ENCODE measurements at regions not wholly inside any gene's neighbourhood (a gene's known extent, or its start where the extent isn't known, plus 50 kb on each side); places are given as distances from the start of the nearest gene placed in this dataset.

DNA sequence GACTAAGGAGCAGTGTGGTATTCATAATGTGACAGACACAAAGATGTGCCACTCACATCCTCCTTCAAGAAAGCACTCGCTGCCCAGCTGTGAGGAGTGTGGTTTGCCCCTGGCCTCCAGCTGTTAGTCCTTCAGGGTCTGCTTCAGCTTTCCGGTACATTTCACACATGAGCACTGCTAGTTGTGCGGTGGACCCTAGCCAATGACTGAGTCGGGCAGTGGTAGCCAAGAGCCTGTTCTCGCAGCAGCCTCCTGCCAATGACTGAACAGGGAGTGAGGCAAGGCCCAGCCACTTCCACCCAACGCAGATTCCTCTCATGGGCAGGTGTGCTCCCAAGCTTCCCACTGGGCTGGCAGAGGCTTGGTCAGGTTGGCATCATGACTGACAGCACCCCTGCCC, 254.3 kb downstream of the RBM43 start:
- H3K9me3 Mint-ChIP-seq = no peaks in the 10 kb centered on the region
- H3K4me1 Mint-ChIP-seq = no peaks in the 10 kb centered on the region
- ChIA-PET CTCF (no interaction called here), POLR2A (interaction anchor here in 1 of 2 donors (0.6 kb wide), 1 partner anchor 1761 kb away, joined by 3 read pairs; no protein-coding TSS in a partner anchor)
- no peak overlapping the region for H3K27ac Mint-ChIP-seq
- Histone ChIP-seq H3K9me3 (no peaks in the 10 kb centered on the region), H3K36me3 (ENCODE audit: control insufficient read depth in 2 of 2, extremely low read depth in 1 of 2, insufficient read depth in 1 of 2, low read length in 1 of 2) (no peaks in the 10 kb centered on the region), H3K27ac (ENCODE audit: low read length) (no peak overlapping the region), H3K27me3 (replicated peaks in 1 of 2; ENCODE audit: control insufficient read depth in 2 of 2, extremely low read depth in 1 of 2, insufficient read depth in 2 of 2, low read length in 1 of 2) (no peaks in the 10 kb centered on the region), H3K4me3 (ENCODE audit: control insufficient read depth in 1 of 2, extremely low read depth in 1 of 2, low read length in 1 of 2) (no peak overlapping the region), H3K4me1 (ENCODE audit: control insufficient read depth in 1 of 2, extremely low read depth in 1 of 2, insufficient read depth in 2 of 2, low read length in 2 of 2) (no peaks in the 10 kb centered on the region)
- H3K4me3 Mint-ChIP-seq = no peak overlapping the region
- no peaks in the 10 kb centered on the region for H3K27me3 Mint-ChIP-seq
- 85% methylated on average over 6 of the region's 6 CpGs for WGBS (ENCODE audit: insufficient coverage)
- no peaks in the 10 kb centered on the region for H3K36me3 Mint-ChIP-seq
- ATAC-seq (replicated peaks in 1 of 4) (no peak), DNase-seq (no peak)

DNA sequence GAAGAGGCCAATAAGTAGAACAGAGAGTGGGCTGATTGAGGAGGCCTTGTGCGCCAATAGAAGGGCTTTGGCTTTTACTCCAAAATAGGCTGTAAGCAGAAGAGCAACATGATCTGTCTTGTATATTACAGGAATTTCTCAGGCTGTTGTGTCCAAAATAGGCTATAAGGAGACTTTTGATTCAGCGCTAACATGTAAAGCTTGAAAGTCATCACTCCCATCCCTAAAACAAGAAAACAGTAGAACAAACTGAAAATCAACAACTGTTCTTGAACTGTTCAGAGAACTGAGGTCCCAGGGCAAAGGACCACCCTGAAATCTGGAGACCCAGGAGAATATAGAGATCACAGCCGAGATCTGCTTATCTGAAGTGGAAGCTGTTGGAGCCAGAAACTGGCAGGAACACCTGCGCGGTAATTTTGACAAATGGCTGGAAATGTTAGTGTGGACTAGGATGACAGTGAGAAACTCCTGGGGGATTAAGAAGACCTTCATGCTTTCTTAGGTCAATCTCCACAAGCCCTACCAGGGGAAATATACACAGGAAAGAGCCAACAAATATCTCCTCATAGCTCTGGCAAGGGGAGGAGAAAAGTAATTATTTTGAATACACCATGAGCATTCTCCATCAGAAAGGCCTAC, 258.6 kb downstream of the RBM43 start:
- no peak overlapping the region for H3K27ac ChIP-seq (ENCODE audit: low read length)
- no peak overlapping the region for H3K4me3 Mint-ChIP-seq
- no peak overlapping the region for H3K4me3 ChIP-seq (ENCODE audit: control insufficient read depth in 1 of 2, extremely low read depth in 1 of 2, low read length in 1 of 2)
- H3K36me3 Mint-ChIP-seq = no peaks in the 10 kb centered on the region
- DNase-seq (no peak), ATAC-seq (replicated peaks in 1 of 4) (no peak)
- H3K36me3 ChIP-seq (ENCODE audit: control insufficient read depth in 2 of 2, extremely low read depth in 1 of 2, insufficient read depth in 1 of 2, low read length in 1 of 2) = no peaks in the 10 kb centered on the region
- no peaks in the 10 kb centered on the region for H3K27me3 Mint-ChIP-seq
- no peak overlapping the region for H3K27ac Mint-ChIP-seq
- ChIA-PET POLR2A (no interaction called here), CTCF (no interaction called here)
- no peaks in the 10 kb centered on the region for H3K27me3 ChIP-seq (replicated peaks in 1 of 2; ENCODE audit: control insufficient read depth in 2 of 2, extremely low read depth in 1 of 2, insufficient read depth in 2 of 2, low read length in 1 of 2)
- WGBS (ENCODE audit: insufficient coverage) = 86% methylated on average over 1 of the region's 5 CpGs
- H3K4me1 ChIP-seq (ENCODE audit: control insufficient read depth in 1 of 2, extremely low read depth in 1 of 2, insufficient read depth in 2 of 2, low read length in 2 of 2) = no peaks in the 10 kb centered on the region
- H3K9me3 Mint-ChIP-seq = no peaks in the 10 kb centered on the region
- no peaks in the 10 kb centered on the region for H3K4me1 Mint-ChIP-seq
- H3K9me3 ChIP-seq = no peaks in the 10 kb centered on the region

DNA sequence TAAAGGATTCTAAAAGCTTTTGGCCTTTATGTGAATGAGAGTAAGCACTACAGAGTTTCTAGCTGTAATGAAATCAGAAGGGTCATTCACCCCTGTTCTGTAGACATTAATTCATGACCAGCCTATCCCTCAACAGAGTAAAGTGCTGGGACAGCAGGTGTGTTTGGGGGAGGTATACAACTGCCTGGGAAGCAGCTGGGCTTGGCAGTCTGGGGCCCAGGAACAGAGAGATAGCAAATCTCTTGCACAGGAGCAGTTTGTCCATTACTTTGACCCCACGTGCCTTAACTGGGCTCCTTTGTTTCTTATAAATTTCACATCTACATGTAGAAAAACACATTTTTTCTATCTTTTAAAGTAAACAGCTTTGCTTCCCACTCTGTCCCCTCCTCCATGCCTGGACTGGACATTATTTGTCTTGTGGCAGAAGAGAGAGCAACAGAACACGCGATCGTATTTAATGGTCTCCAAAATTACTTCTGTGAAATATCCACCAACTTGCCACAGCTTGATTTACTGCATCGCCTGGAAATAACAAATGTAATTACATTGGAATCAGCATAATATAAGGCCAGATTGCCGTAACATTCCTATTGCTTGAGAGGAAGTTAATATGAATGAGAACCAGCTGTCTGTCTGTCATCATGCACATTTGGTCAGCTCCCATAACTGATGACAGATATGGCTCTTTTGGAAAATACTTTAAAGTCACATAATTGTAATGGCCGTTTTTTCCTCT, 263.8 kb downstream of the RBM43 start:
- no peaks in the 10 kb centered on the region for H3K9me3 ChIP-seq
- Mint-ChIP-seq H3K4me1 (no peaks in the 10 kb centered on the region), H3K27ac (no peak overlapping the region), H3K27me3 (peaks cover 0 to 6% of the 10 kb centered on the region in 2 donors), H3K4me3 (no peak overlapping the region), H3K36me3 (no peaks in the 10 kb centered on the region), H3K9me3 (no peaks in the 10 kb centered on the region)
- ChIA-PET CTCF (no interaction called here), POLR2A (no interaction called here)
- no peak overlapping the region for H3K27ac ChIP-seq (ENCODE audit: low read length)
- H3K4me1 ChIP-seq (ENCODE audit: control insufficient read depth in 1 of 2, extremely low read depth in 1 of 2, insufficient read depth in 2 of 2, low read length in 2 of 2) = no peaks in the 10 kb centered on the region
- ATAC-seq (replicated peaks in 1 of 4) (no peak), DNase-seq (no peak)
- no peaks in the 10 kb centered on the region for H3K27me3 ChIP-seq (replicated peaks in 1 of 2; ENCODE audit: control insufficient read depth in 2 of 2, extremely low read depth in 1 of 2, insufficient read depth in 2 of 2, low read length in 1 of 2)
- WGBS (ENCODE audit: insufficient coverage) = 83% methylated on average over 2 of the region's 7 CpGs
- no peak overlapping the region for H3K4me3 ChIP-seq (ENCODE audit: control insufficient read depth in 1 of 2, extremely low read depth in 1 of 2, low read length in 1 of 2)
- no peaks in the 10 kb centered on the region for H3K36me3 ChIP-seq (ENCODE audit: control insufficient read depth in 2 of 2, extremely low read depth in 1 of 2, insufficient read depth in 1 of 2, low read length in 1 of 2)

DNA sequence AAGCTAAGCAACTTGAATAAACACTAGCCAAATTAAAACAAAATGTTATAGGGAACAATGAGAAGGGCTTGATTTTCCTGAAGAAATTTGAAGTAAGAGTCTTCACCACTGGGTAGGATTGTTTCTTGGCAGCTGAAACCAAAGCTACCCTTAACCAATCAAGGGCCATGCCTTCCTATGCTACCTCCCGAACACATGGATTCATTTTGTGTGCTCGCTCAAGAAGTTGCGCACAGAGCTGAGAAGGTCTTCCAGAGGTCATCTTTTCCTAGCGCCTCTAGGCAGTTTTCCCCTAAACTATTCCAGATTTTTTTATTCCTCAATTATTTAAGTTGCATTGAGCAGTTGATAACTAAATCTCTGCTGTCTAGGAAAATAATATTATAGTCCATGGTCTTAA, 264.6 kb downstream of the RBM43 start:
- ChIA-PET POLR2A (no interaction called here), CTCF (no interaction called here)
- no peaks in the 10 kb centered on the region for H3K9me3 Mint-ChIP-seq
- no peaks in the 10 kb centered on the region for H3K36me3 Mint-ChIP-seq
- ATAC-seq (replicated peaks in 1 of 4) = no peak
- WGBS (ENCODE audit: insufficient coverage) = no CpG with 5 or more reads among the region's 4 CpGs
- DNase-seq = no peak
- H3K27ac Mint-ChIP-seq = no peak overlapping the region
- no peak overlapping the region for H3K27ac ChIP-seq (ENCODE audit: low read length)
- no peaks in the 10 kb centered on the region for H3K36me3 ChIP-seq (ENCODE audit: control insufficient read depth in 2 of 2, extremely low read depth in 1 of 2, insufficient read depth in 1 of 2, low read length in 1 of 2)
- no peaks in the 10 kb centered on the region for H3K4me1 ChIP-seq (ENCODE audit: control insufficient read depth in 1 of 2, extremely low read depth in 1 of 2, insufficient read depth in 2 of 2, low read length in 2 of 2)
- no peak overlapping the region for H3K4me3 ChIP-seq (ENCODE audit: control insufficient read depth in 1 of 2, extremely low read depth in 1 of 2, low read length in 1 of 2)
- no peaks in the 10 kb centered on the region for H3K9me3 ChIP-seq
- H3K27me3 ChIP-seq (replicated peaks in 1 of 2; ENCODE audit: control insufficient read depth in 2 of 2, extremely low read depth in 1 of 2, insufficient read depth in 2 of 2, low read length in 1 of 2) = no peaks in the 10 kb centered on the region
- H3K27me3 Mint-ChIP-seq = peaks cover 0 to 6% of the 10 kb centered on the region in 2 donors
- no peaks in the 10 kb centered on the region for H3K4me1 Mint-ChIP-seq
- no peak overlapping the region for H3K4me3 Mint-ChIP-seq

DNA sequence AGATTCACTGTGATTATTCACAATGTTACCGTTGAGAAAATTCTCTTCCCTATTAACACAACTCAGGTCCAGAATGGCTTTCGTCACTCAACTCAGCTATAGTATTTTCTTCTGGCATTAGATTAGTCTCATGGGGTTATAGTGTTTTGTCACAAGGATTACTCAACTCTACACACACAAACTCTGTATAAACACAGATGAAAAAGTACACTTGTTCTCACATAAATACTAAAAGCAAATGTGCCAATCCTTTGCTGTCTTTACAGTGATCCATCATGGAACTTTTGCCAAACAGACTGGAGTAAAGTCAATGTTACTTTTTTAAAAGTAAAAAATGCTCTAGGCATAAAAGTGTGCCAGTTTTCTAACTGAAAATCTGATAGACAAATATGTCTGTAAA, 267.6 kb downstream of the RBM43 start:
- Histone ChIP-seq H3K27ac (ENCODE audit: low read length) (no peak overlapping the region), H3K27me3 (replicated peaks in 1 of 2; ENCODE audit: control insufficient read depth in 2 of 2, extremely low read depth in 1 of 2, insufficient read depth in 2 of 2, low read length in 1 of 2) (no peaks in the 10 kb centered on the region), H3K4me3 (ENCODE audit: control insufficient read depth in 1 of 2, extremely low read depth in 1 of 2, low read length in 1 of 2) (no peak overlapping the region), H3K36me3 (ENCODE audit: control insufficient read depth in 2 of 2, extremely low read depth in 1 of 2, insufficient read depth in 1 of 2, low read length in 1 of 2) (no peaks in the 10 kb centered on the region), H3K4me1 (ENCODE audit: control insufficient read depth in 1 of 2, extremely low read depth in 1 of 2, insufficient read depth in 2 of 2, low read length in 2 of 2) (no peaks in the 10 kb centered on the region), H3K9me3 (no peaks in the 10 kb centered on the region)
- Mint-ChIP-seq H3K4me3 (no peak overlapping the region), H3K9me3 (peaks cover 9 to 10% (median 10%) of the 10 kb centered on the region in 3 donors), H3K36me3 (no peaks in the 10 kb centered on the region), H3K27me3 (peaks cover 0 to 6% of the 10 kb centered on the region in 2 donors), H3K27ac (no peak overlapping the region), H3K4me1 (no peaks in the 10 kb centered on the region)
- WGBS (ENCODE audit: insufficient coverage) = no CpG with 5 or more reads among the region's 2 CpGs
- no peak for ATAC-seq (replicated peaks in 1 of 4)
- POLR2A ChIA-PET = interaction anchor here in 1 of 2 donors (0.7 kb wide), 1 partner anchor 24 kb away, joined by 3 read pairs; no protein-coding TSS in a partner anchor
- no peak for DNase-seq
- CTCF ChIA-PET = no interaction called here

DNA sequence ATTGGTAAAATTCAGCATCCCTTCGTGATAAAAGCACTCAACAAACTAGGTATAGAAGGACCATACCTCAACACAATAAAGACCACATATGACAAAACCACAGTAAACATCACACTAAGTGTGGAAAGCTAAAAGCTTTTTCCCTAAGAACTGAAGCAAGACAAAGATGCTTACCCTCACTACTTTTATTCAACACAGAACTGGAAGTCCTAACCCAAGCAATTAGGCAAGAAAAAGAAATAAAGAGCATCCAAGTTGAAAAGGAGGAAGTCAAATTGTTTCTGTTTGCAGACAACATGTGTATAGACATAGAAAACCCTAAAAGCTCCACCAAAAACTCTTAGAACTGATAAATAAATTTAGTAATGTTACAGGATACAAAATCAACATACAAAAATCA, 271.7 kb downstream of the RBM43 start:
- ATAC-seq (replicated peaks in 1 of 4) (no peak), DNase-seq (no peak)
- peaks cover 19 to 24% (median 20%) of the 10 kb centered on the region in 3 donors for H3K9me3 Mint-ChIP-seq
- H3K4me1 Mint-ChIP-seq = no peaks in the 10 kb centered on the region
- Histone ChIP-seq H3K4me1 (ENCODE audit: control insufficient read depth in 1 of 2, extremely low read depth in 1 of 2, insufficient read depth in 2 of 2, low read length in 2 of 2) (no peaks in the 10 kb centered on the region), H3K27me3 (replicated peaks in 1 of 2; ENCODE audit: control insufficient read depth in 2 of 2, extremely low read depth in 1 of 2, insufficient read depth in 2 of 2, low read length in 1 of 2) (peaks cover 0 to 12% of the 10 kb centered on the region in 2 experiments), H3K36me3 (ENCODE audit: control insufficient read depth in 2 of 2, extremely low read depth in 1 of 2, insufficient read depth in 1 of 2, low read length in 1 of 2) (no peaks in the 10 kb centered on the region), H3K4me3 (ENCODE audit: control insufficient read depth in 1 of 2, extremely low read depth in 1 of 2, low read length in 1 of 2) (no peak overlapping the region), H3K27ac (ENCODE audit: low read length) (no peak overlapping the region), H3K9me3 (no peaks in the 10 kb centered on the region)
- ChIA-PET POLR2A (no interaction called here), CTCF (no interaction called here)
- WGBS (ENCODE audit: insufficient coverage) = no CpG with 5 or more reads among the region's 1 CpG
- H3K27me3 Mint-ChIP-seq = peaks cover 4 to 12% of the 10 kb centered on the region in 2 donors
- H3K36me3 Mint-ChIP-seq = no peaks in the 10 kb centered on the region
- H3K4me3 Mint-ChIP-seq = no peak overlapping the region
- no peak overlapping the region for H3K27ac Mint-ChIP-seq

Data from T-cell (primary cell).